ENCODE measurements at regions not wholly inside any gene's neighbourhood (a gene's known extent, or its start where the extent isn't known, plus 50 kb on each side); places are given as distances from the start of the nearest gene placed in this dataset.

- no peak for TF ChIP-seq TEAD4 (CRISPR knock-in tag; IDR thresholded peaks at IDR 0.05)
- TF ChIP-seq CTCF (IDR thresholded peaks at IDR 0.05) = no peak
- no peak for TF ChIP-seq AFF4 (CRISPR knock-in tag; IDR thresholded peaks at IDR 0.05; ENCODE audit: borderline replicate concordance)
Measured at GRCh38 chr7:10120936-10121335, 852.7 kb upstream of the PHF14 start.

Measured in WTC11 (cell line).